ENCODE measurements at regions not wholly inside any gene's neighbourhood (a gene's known extent, or its start where the extent isn't known, plus 50 kb on each side); places are given as distances from the start of the nearest gene placed in this dataset.
"Not testable (repeated sequence)": the region's sequence is repeated elsewhere in the genome, so short reads cannot be mapped to it uniquely, and the experiment has no call there.

GRCh38 chr9:100811643-100812042 is 216.9 kb upstream of the PLPPR1 start:
- TF ChIP-seq POLR2A (IDR thresholded peaks at IDR 0.05) (no peak), EP300 (IDR thresholded peaks at IDR 0.05) (no peak), POLR2AphosphoS5 (IDR thresholded peaks at IDR 0.05) (no peak)
- no peak overlapping the region for H3K27ac ChIP-seq
- H3K27me3 ChIP-seq = no peaks in the 10 kb centered on the region
- H3K36me3 ChIP-seq = no peaks in the 10 kb centered on the region
- intact Hi-C loops (cut with DNase I) = no loop called here
- H3K9me3 ChIP-seq = no peaks in the 10 kb centered on the region
- H3K4me3 ChIP-seq = no peak overlapping the region
- no peak for DNase-seq
- WGBS, 2 donors = 93% methylated on average over 3 of the region's 3 CpGs
- H3K4me1 ChIP-seq = no peaks in the 10 kb centered on the region

- intact Hi-C loops (cut with DNase I) = no loop called here
- WGBS, 2 donors = 55 to 83% methylated on average over 2 of the region's 2 CpGs
- no peak for DNase-seq
- H3K27me3 ChIP-seq = no peaks in the 10 kb centered on the region
- H3K9me3 ChIP-seq = peaks cover 0 to 2% (median 0%) of the 10 kb centered on the region in 4 donors
- no peak overlapping the region for H3K27ac ChIP-seq
- H3K4me1 ChIP-seq = no peaks in the 10 kb centered on the region
- TF ChIP-seq, protein P1, sequence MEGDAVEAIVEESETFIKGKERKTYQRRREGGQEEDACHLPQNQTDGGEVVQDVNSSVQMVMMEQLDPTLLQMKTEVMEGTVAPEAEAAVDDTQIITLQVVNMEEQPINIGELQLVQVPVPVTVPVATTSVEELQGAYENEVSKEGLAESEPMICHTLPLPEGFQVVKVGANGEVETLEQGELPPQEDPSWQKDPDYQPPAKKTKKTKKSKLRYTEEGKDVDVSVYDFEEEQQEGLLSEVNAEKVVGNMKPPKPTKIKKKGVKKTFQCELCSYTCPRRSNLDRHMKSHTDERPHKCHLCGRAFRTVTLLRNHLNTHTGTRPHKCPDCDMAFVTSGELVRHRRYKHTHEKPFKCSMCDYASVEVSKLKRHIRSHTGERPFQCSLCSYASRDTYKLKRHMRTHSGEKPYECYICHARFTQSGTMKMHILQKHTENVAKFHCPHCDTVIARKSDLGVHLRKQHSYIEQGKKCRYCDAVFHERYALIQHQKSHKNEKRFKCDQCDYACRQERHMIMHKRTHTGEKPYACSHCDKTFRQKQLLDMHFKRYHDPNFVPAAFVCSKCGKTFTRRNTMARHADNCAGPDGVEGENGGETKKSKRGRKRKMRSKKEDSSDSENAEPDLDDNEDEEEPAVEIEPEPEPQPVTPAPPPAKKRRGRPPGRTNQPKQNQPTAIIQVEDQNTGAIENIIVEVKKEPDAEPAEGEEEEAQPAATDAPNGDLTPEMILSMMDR (IDR thresholded peaks at IDR 0.05) = no peak
- TF ChIP-seq POLR2AphosphoS5 (IDR thresholded peaks at IDR 0.05) = no peak
- no peak for TF ChIP-seq EP300 (IDR thresholded peaks at IDR 0.05)
- TF ChIP-seq POLR2A (IDR thresholded peaks at IDR 0.05) = no peak
- no peaks in the 10 kb centered on the region for H3K36me3 ChIP-seq
- H3K4me3 ChIP-seq = no peak overlapping the region
Observed at GRCh38 chr9:100813871-100814270, 214.7 kb upstream of the PLPPR1 start.

DNA sequence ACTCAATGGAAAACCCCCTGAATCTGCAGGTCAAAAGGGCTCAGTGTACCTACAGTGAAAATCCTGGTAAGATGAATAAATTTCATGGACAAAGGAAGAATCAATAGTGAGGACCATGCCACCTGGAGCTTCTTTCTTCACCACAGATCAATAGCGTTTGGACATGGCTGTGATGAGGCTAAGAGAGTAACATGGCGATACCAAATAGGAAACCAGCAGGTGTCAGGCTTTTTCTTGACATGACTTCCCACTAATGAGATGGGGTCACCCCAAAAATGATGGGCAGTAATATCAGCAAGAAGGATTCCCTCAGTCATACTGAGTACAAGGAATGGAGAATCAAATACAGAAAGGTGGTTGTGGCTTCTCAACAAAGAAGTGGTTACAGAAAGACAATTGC is 208.5 kb upstream of the PLPPR1 start:
- intact Hi-C loops (cut with DNase I) = no loop called here
- Histone ChIP-seq H3K36me3 (no peaks in the 10 kb centered on the region), H3K27ac (no peak overlapping the region), H3K27me3 (no peaks in the 10 kb centered on the region), H3K9me3 (peaks cover 0 to 2% (median 0%) of the 10 kb centered on the region in 4 donors), H3K4me3 (no peak overlapping the region), H3K4me1 (no peaks in the 10 kb centered on the region)
- WGBS, 2 donors = 81 to 86% methylated on average over 2 of the region's 2 CpGs
- TF ChIP-seq EP300 (IDR thresholded peaks at IDR 0.05) = no peak
- TF ChIP-seq, protein P1 (IDR thresholded peaks at IDR 0.05) = no peak
- TF ChIP-seq POLR2AphosphoS5 (IDR thresholded peaks at IDR 0.05) = no peak
- no peak for DNase-seq

DNA sequence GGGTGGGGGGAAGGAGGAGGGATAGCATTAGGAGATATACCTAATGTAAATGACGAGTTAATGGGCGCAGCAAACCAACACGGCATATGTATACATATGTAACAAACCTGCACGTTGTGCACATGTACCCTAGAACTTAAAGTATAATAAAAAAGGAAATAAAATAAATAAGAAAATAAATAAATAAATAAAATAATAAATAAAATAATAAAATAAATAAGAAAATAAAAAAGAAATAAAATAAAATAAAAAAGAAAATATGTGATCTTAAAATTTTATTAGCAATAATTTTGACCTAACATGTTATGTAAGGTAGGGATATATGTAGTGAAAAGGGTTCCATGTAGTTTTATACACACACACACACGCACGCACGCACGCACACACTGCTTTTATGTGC is 195.5 kb upstream of the PLPPR1 start:
- H3K27me3 ChIP-seq; H3K4me3 ChIP-seq; H3K27ac ChIP-seq; H3K36me3 ChIP-seq; H3K9me3 ChIP-seq; DNase-seq; H3K4me1 ChIP-seq; intact Hi-C loops (cut with DNase I): not testable (repeated sequence)
- 92 to 94% methylated on average over 8 of the region's 8 CpGs for WGBS, 2 donors

- Histone ChIP-seq H3K4me1 (no peaks in the 10 kb centered on the region), H3K9me3 (no peaks in the 10 kb centered on the region), H3K36me3 (no peaks in the 10 kb centered on the region), H3K27me3 (no peaks in the 10 kb centered on the region), H3K27ac (no peak overlapping the region), H3K4me3 (no peak overlapping the region)
- WGBS, 2 donors = 58 to 62% methylated on average over 2 of the region's 2 CpGs
- intact Hi-C loops (cut with DNase I) = no loop called here
- DNase-seq = no peak
- TF ChIP-seq POLR2AphosphoS5 (IDR thresholded peaks at IDR 0.05) (no peak), EP300 (IDR thresholded peaks at IDR 0.05) (no peak), POLR2A (IDR thresholded peaks at IDR 0.05) (no peak)
- TF ChIP-seq, protein P1 (IDR thresholded peaks at IDR 0.05) = no peak
Observed at GRCh38 chr9:100838857-100839256, 189.7 kb upstream of the PLPPR1 start.

GRCh38 chr9:100848726-100849125 is 179.8 kb upstream of the PLPPR1 start:
- intact Hi-C loops (cut with DNase I) = no loop called here
- Histone ChIP-seq H3K27me3 (no peaks in the 10 kb centered on the region), H3K27ac (no peak overlapping the region), H3K4me3 (no peak overlapping the region), H3K9me3 (no peaks in the 10 kb centered on the region), H3K4me1 (no peaks in the 10 kb centered on the region), H3K36me3 (no peaks in the 10 kb centered on the region)
- no peak for TF ChIP-seq POLR2A (IDR thresholded peaks at IDR 0.05)
- no peak for TF ChIP-seq EP300 (IDR thresholded peaks at IDR 0.05)
- TF ChIP-seq POLR2AphosphoS5 (IDR thresholded peaks at IDR 0.05) = no peak
- TF ChIP-seq, protein P1 (IDR thresholded peaks at IDR 0.05) = no peak
- no peak for DNase-seq
